Right atrium auricular region (tissue), 2 donors: ENCODE measurements at regions not wholly inside any gene's neighbourhood (a gene's known extent, or its start where the extent isn't known, plus 50 kb on each side); places are given as distances from the start of the nearest gene placed in this dataset.

Experiments
- DNase-seq: peaks from one replicate; pipeline ENCODE4 v3.0.0-alpha.2; 2019; ENCODE audit warnings: low spot score
- H3K27ac ChIP-seq, 2 donors: fragments of 200-600 bp; sonication (generic); 1 replicate in 1 of 2; 2 replicates in 1 of 2; pipeline ENCODE4 v1.5.1; 2016 to 2019
- H3K27me3 ChIP-seq, 2 donors: fragments of 200-600 bp; sonication (generic); one replicate each; pipeline versions ENCODE4 v1.5.1 to v1.6.0; 2017 to 2019
- H3K36me3 ChIP-seq: fragments of 200-600 bp; sonication (generic); one replicate; pipeline ENCODE4 v1.5.1; 2016
- H3K4me1 ChIP-seq, 2 donors: fragments of 200-600 bp; sonication (generic); one replicate each; pipeline versions ENCODE4 v1.5.1 to v1.6.0; 2017 to 2019
- H3K4me3 ChIP-seq, 2 donors: fragments of 200-600 bp; sonication (generic); 1 replicate in 1 of 2; 2 replicates in 1 of 2; pipeline ENCODE4 v1.5.1; 2017 to 2019; ENCODE audit warnings: mild to moderate bottlenecking in 1 of 2, moderate library complexity in 1 of 2
- H3K9me3 ChIP-seq, 2 donors: fragments of 200-600 bp; sonication (generic); one replicate each; pipeline ENCODE4 v1.5.1; 2019
- CTCF ChIP-seq, 2 donors: fragments of 200-600 bp; sonication (generic); IDR thresholded peaks; one replicate each; pipeline ENCODE4 v1.5.1; 2019; ENCODE audit warnings: antibody characterized with exemption in 2 of 2

DNA sequence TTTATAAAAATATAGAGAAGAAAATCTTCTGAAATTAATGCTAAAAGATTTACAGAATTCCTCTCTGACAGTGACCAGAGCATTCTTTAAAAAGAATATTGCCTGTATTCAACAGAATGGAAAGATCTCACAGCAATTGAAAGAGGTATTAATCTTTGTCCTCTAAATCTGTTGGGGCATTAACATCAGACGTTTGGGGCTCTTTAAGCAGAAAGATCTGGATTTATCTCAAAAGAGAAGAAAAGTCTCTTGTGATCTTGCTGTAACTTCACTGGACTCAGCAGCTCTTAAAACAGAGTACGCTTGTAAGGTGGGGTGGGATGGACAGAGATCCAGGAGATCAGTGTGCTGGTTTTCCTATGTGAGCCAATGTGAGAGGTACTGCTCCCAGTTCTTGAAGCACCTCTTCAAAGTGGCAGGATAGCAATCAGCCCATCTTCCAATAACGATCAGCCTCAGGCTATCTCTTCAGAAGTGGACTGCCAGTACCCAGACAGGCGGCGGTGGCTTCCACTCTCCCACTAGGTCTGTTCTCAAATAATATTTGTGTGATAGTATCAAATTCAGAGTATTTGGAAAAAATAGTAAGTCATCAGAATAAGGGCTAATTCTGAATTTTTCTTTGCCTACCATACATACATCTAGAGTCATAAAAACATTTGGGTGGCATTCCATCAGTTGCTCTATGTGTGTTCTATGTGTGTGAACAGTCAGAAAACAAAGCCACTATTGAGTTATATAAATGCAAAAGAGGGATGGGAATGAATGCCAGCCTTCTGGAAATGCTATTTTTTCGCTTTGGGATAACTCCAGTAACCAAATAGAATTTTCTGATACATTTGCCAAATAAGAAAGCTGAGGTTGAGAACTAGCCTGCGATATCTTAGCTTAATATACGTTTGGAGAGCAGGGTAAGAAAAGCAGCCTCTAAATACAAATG, 237.4 kb upstream of the RGS6 start:
- no peak overlapping the region for H3K27ac ChIP-seq
- no peak overlapping the region for H3K4me3 ChIP-seq
- no peaks in the 10 kb centered on the region for H3K27me3 ChIP-seq

GRCh38 chr14:71695611-71696350, 236.4 kb upstream of the RGS6 start:
- Histone ChIP-seq H3K36me3 (no peaks in the 10 kb centered on the region), H3K4me3 (no peak overlapping the region)
- DNase-seq = no peak

More for the DNA sequence above, 237.4 kb upstream of the RGS6 start:
- H3K4me1 ChIP-seq = peaks cover 0 to 4% of the 10 kb centered on the region in 2 donors
- TF ChIP-seq CTCF (IDR thresholded peaks at IDR 0.05) = no peak
- no peaks in the 10 kb centered on the region for H3K9me3 ChIP-seq
- H3K36me3 ChIP-seq = no peaks in the 10 kb centered on the region
- no peak for DNase-seq

DNA sequence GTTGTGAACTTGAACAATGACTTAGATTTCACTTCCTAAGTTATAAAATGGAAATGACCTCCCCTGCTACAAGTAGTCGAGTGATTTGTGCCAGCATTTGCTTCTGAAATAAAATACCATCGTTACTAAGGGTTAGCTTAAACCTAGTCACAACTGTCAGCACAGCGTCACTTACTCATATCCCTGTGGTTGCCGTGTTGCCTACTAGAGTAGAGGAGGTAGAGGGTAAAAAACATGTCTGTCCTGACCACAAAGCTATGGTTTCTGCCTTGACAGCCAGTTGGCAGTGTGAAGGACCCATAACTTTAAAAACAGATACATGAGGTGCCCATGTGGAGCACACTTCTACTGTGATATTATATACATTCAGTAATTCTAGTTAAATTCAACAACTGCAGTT, 234.2 kb upstream of the RGS6 start:
- Histone ChIP-seq H3K4me1 (no peaks in the 10 kb centered on the region), H3K36me3 (no peaks in the 10 kb centered on the region), H3K27ac (no peak overlapping the region), H3K9me3 (no peaks in the 10 kb centered on the region), H3K27me3 (no peaks in the 10 kb centered on the region), H3K4me3 (no peak overlapping the region)
- DNase-seq = no peak
- no peak for TF ChIP-seq CTCF (IDR thresholded peaks at IDR 0.05)

More at GRCh38 chr14:71695611-71696350, 236.4 kb upstream of the RGS6 start:
- TF ChIP-seq CTCF (IDR thresholded peaks at IDR 0.05) = no peak
- H3K9me3 ChIP-seq = no peaks in the 10 kb centered on the region
- H3K27me3 ChIP-seq = no peaks in the 10 kb centered on the region
- H3K4me1 ChIP-seq = peaks cover 0 to 4% of the 10 kb centered on the region in 2 donors
- H3K27ac ChIP-seq = no peak overlapping the region

DNA sequence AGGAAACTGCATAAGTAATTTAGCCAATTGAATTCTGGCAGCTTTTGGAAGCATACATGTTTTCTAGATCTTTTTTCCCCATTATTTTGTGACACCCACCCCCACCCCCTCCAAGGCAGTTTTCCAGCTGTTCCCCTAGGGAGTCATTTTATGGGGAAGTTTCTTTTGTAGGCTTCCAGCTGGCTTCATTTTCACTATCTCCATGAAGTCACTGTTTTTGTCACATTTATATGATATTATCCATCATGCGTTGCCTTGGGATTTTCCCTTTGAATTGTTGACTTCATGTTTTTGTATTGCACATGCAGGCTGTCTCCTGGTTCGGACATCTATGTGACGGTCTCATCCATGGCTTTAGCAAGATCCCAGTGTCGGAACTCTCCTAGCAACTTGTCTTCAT, 233.6 kb upstream of the RGS6 start:
- no peak for TF ChIP-seq CTCF (IDR thresholded peaks at IDR 0.05)
- Histone ChIP-seq H3K4me1 (no peaks in the 10 kb centered on the region), H3K4me3 (no peak overlapping the region)

DNA sequence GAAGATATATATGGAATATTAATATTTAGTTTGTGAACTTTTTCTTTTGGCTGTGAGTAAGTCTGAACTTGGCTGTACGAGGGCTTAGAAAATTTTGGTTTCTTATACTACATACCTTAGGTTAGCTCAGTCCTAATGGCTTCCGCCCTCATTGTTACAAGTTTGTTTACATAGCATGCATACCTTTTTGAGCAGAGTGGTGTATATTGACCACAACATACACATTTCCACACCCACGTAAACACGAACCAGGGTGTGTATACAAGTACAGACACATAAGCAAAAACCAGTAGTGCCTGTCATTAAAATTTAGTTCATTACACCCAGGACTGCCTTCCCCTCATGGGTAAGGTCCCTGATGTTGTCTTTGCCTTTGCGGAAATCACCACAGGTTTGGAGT, 230.2 kb upstream of the RGS6 start:
- H3K27ac ChIP-seq = no peak overlapping the region
- H3K9me3 ChIP-seq = no peaks in the 10 kb centered on the region
- no peaks in the 10 kb centered on the region for H3K4me1 ChIP-seq
- no peak for TF ChIP-seq CTCF (IDR thresholded peaks at IDR 0.05)
- no peak for DNase-seq
- no peaks in the 10 kb centered on the region for H3K36me3 ChIP-seq
- no peaks in the 10 kb centered on the region for H3K27me3 ChIP-seq
- H3K4me3 ChIP-seq = no peak overlapping the region

More for the DNA sequence above, 233.6 kb upstream of the RGS6 start:
- no peak overlapping the region for H3K27ac ChIP-seq
- no peak for DNase-seq
- H3K9me3 ChIP-seq = no peaks in the 10 kb centered on the region
- H3K36me3 ChIP-seq = no peaks in the 10 kb centered on the region
- no peaks in the 10 kb centered on the region for H3K27me3 ChIP-seq
